Stimulated activated CD4-positive, alpha-beta T cell treated with anti-CD3 and anti-CD28 coated beads, Interleukin-12 subunit alpha, Interleukin-12 subunit beta, amount 100 ng/mL, for 48 hours (primary cell): ENCODE measurements at regions not wholly inside any gene's neighbourhood (a gene's known extent, or its start where the extent isn't known, plus 50 kb on each side); places are given as distances from the start of the nearest gene placed in this dataset.

ENCODE experiments used
- DNase-seq, 3 donors: peaks; one replicate each; pipeline ENCODE4 v3.0.0-alpha.2; 2020; ENCODE audit warnings: low read depth in 2 of 3, low spot score in 1 of 3

- no peak for DNase-seq
These were observed 241.7 kb upstream of the SPOCK3 start for GRCh38 chr4:167475951-167476350.

- DNase-seq: no peak
These were observed 257.7 kb upstream of the SPOCK3 start for GRCh38 chr4:167492007-167492406.

GRCh38 chr4:167509551-167509950, 275.3 kb upstream of the SPOCK3 start:
- no peak for DNase-seq

- DNase-seq: no peak
These were observed 289.8 kb upstream of the SPOCK3 start for GRCh38 chr4:167524091-167524490.

- DNase-seq: no peak
These were observed 303.5 kb upstream of the SPOCK3 start for GRCh38 chr4:167537761-167538160.

- DNase-seq: no peak
These were observed 307.0 kb upstream of the SPOCK3 start for GRCh38 chr4:167541286-167541685.

- DNase-seq: no peak
These were observed 310.1 kb upstream of the SPOCK3 start for GRCh38 chr4:167544391-167544790.

GRCh38 chr4:167550021-167550420, 315.7 kb upstream of the SPOCK3 start:
- DNase-seq: no peak

- no peak for DNase-seq
These were observed 321.2 kb upstream of the SPOCK3 start for GRCh38 chr4:167555338-167556022.

GRCh38 chr4:167578906-167579305, 344.6 kb upstream of the SPOCK3 start:
- no peak for DNase-seq

GRCh38 chr4:167581449-167581965, 347.2 kb upstream of the SPOCK3 start:
- DNase-seq: no peak

GRCh38 chr4:167587361-167587760, 353.1 kb upstream of the SPOCK3 start:
- no peak for DNase-seq

GRCh38 chr4:167595898-167596297, 361.6 kb upstream of the SPOCK3 start:
- no peak for DNase-seq

GRCh38 chr4:167602157-167602556, 367.9 kb upstream of the SPOCK3 start:
- DNase-seq: no peak

GRCh38 chr4:167606551-167606950, 372.3 kb upstream of the SPOCK3 start:
- DNase-seq: no peak

GRCh38 chr4:167613381-167613780, 379.1 kb upstream of the SPOCK3 start:
- DNase-seq: no peak

GRCh38 chr4:167614866-167615265, 380.6 kb upstream of the SPOCK3 start:
- no peak for DNase-seq

- DNase-seq: no peak
These were observed 382.2 kb upstream of the SPOCK3 start for GRCh38 chr4:167616476-167616875.

GRCh38 chr4:167622481-167623240, 388.4 kb upstream of the SPOCK3 start:
- peak in 2 of 3 donors; percentile 12 to 24 for DNase-seq

- DNase-seq: no peak
These were observed 388.9 kb upstream of the SPOCK3 start for GRCh38 chr4:167623241-167623572.

GRCh38 chr4:167629272-167629671, 395.0 kb upstream of the SPOCK3 start:
- no peak for DNase-seq

GRCh38 chr4:167642250-167642649, 408.0 kb upstream of the SPOCK3 start:
- DNase-seq: no peak

- DNase-seq: no peak
These were observed 411.1 kb upstream of the SPOCK3 start for GRCh38 chr4:167645358-167645757.
